ENCODE measurements at regions not wholly inside any gene's neighbourhood (a gene's known extent, or its start where the extent isn't known, plus 50 kb on each side); places are given as distances from the start of the nearest gene placed in this dataset.

DNA sequence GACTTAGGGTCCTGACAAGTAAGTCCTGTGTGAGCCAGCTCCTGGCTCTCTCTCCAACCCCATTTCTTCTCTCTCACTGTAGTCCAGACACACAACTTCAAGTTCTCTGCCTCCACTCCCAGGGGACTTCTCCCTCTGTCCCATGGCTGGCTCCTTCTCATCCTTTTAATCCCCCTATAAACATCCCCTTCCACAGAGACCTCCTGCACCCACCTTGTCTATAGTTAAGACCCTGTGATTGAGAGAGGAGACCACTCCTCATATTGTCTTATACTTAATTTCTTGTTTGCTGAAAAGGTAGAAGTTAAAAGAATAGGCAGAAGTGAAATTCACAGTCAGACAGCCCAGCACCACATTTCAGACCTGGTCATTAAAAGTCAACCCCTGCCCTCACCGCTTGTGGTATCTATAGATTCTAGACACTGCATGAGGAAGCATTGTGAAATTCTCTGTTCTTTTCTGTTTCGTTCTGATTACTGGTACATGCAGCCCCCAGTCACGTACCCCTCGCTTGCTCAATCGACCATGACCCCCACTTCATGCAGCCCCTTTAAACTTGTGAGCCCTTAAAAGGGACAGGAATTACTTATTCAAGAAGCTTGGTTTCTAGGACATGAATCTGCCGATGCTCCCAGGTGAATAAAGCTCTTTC, 125.6 kb upstream of the FRMD4A start:
- TF ChIP-seq, protein P1, sequence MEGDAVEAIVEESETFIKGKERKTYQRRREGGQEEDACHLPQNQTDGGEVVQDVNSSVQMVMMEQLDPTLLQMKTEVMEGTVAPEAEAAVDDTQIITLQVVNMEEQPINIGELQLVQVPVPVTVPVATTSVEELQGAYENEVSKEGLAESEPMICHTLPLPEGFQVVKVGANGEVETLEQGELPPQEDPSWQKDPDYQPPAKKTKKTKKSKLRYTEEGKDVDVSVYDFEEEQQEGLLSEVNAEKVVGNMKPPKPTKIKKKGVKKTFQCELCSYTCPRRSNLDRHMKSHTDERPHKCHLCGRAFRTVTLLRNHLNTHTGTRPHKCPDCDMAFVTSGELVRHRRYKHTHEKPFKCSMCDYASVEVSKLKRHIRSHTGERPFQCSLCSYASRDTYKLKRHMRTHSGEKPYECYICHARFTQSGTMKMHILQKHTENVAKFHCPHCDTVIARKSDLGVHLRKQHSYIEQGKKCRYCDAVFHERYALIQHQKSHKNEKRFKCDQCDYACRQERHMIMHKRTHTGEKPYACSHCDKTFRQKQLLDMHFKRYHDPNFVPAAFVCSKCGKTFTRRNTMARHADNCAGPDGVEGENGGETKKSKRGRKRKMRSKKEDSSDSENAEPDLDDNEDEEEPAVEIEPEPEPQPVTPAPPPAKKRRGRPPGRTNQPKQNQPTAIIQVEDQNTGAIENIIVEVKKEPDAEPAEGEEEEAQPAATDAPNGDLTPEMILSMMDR (IDR thresholded peaks at IDR 0.05; ENCODE audit: low read depth, low read length, poor library complexity, severe bottlenecking) = no peak
- no peak for TF ChIP-seq EZH2phosphoT487 (IDR thresholded peaks at IDR 0.05; ENCODE audit: borderline replicate concordance, low read length)
